ENCODE measurements at regions not wholly inside any gene's neighbourhood (a gene's known extent, or its start where the extent isn't known, plus 50 kb on each side); places are given as distances from the start of the nearest gene placed in this dataset.

DNA sequence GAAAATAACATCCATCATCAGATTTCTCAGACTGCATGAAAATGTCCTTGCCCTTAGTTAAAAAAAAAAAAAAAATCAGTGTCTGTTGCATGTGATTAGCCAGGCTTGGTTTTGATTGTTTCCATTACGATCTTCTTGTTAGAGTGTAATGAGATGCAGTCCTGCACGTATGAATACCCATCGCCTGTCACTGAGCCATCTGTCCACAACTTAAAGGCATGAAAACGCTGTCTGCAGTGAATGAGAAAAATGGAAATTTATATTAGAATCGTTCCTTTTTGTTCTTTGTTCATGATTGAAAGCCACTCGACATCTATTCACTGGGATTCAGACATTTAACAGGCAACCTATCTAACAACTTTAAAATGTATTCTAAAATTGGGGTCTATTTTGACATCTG is 521.7 kb upstream of the SPHKAP start:
- Histone ChIP-seq H3K9ac (ENCODE audit: insufficient read depth, low read depth, low read length) (no peak overlapping the region), H3K4me3 (replicated peaks in 1 of 3; ENCODE audit: insufficient read depth in 1 of 3, low read depth in 2 of 3, low read length in 3 of 3) (no peak overlapping the region), H3K9me3 (ENCODE audit: low read length) (peaks cover 67% of the 10 kb centered on the region), H3K4me2 (ENCODE audit: low read depth, low read length) (no peak overlapping the region), H3K4me1 (ENCODE audit: insufficient read depth, low read length) (no peaks in the 10 kb centered on the region), H4K20me1 (ENCODE audit: insufficient read depth, low read length) (no peaks in the 10 kb centered on the region), H3K27ac (ENCODE audit: extremely low read length, insufficient read depth, low read length) (no peak overlapping the region), H3K36me3 (replicated peaks in 1 of 2; ENCODE audit: control insufficient read depth in 1 of 2, insufficient read depth in 2 of 2, low read length in 2 of 2) (no peaks in the 10 kb centered on the region), H3K27me3 (ENCODE audit: control insufficient read depth in 1 of 2, insufficient read depth in 2 of 2, low read length in 2 of 2) (no peaks in the 10 kb centered on the region), H3K79me2 (ENCODE audit: insufficient read depth, low read length) (no peaks in the 10 kb centered on the region), H2AFZ (ENCODE audit: low read length) (no peak overlapping the region)
- in situ Hi-C loops (cut with HindIII; ENCODE audit: extremely low pct_ligation_motif_present, low pct_unique_long_range_greater_than_20kb) (no loop called here), intact Hi-C loops (cut with micrococcal nuclease; ENCODE audit: unreplicated experiment) (no loop called here)
- DNase-seq (ENCODE audit: low spot score) = no peak
- ChIA-PET CTCF (ENCODE audit: low intra/inter-chr PET ratio, low total read pairs) (no interaction called here), POLR2A (no interaction called here)
- BruUV-seq (replicated peaks) = no TSS peak
- TF ChIP-seq ZNF678 (CRISPR knock-in tag; IDR thresholded peaks at IDR 0.05) (no peak), XBP1 (CRISPR knock-in tag; IDR thresholded peaks at IDR 0.05) (no peak), EZH2 (conservative IDR thresholded peaks at IDR 0.05; ENCODE audit: low read depth, low read length) (no peak), HBP1 (CRISPR knock-in tag; IDR thresholded peaks at IDR 0.05; ENCODE audit: low read depth) (no peak), ZSCAN12 (CRISPR knock-in tag; IDR thresholded peaks at IDR 0.05) (no peak), STAG1 (CRISPR knock-in tag; IDR thresholded peaks at IDR 0.05) (no peak), SETDB1 (CRISPR knock-in tag; IDR thresholded peaks at IDR 0.05; ENCODE audit: borderline replicate concordance) (no peak), CENPX (CRISPR knock-in tag; IDR thresholded peaks at IDR 0.05) (no peak), SUZ12 (IDR thresholded peaks at IDR 0.05; ENCODE audit: low read depth, low read length) (no peak), ZNF672 (CRISPR knock-in tag; IDR thresholded peaks at IDR 0.05) (no peak), MAF1 (CRISPR knock-in tag; IDR thresholded peaks at IDR 0.05; ENCODE audit: borderline replicate concordance) (no peak), ZFYVE20 (CRISPR knock-in tag; IDR thresholded peaks at IDR 0.05; ENCODE audit: borderline replicate concordance, low read depth) (no peak)
- no peak for FAIRE-seq
- no peak for ATAC-seq
- WGBS (ENCODE audit: low lambda C conversion rate) = 19% methylated on average over 6 of the region's 6 CpGs

All from HepG2 (cell line).